IPS-20b (cell line): ENCODE measurements at regions not wholly inside any gene's neighbourhood (a gene's known extent, or its start where the extent isn't known, plus 50 kb on each side); places are given as distances from the start of the nearest gene placed in this dataset.

Experiments
- H3K27ac ChIP-seq: one replicate; pipeline ENCODE4 v1.5.1; 2013; ENCODE audit warnings: low read length
- H3K27me3 ChIP-seq: 2 replicates; pipeline ENCODE4 v1.6.1; 2013; ENCODE audit warnings: mild to moderate bottlenecking, low read length, inconsistent platforms; ENCODE audit not compliant: insufficient read depth
- H3K36me3 ChIP-seq: 2 replicates; pipeline ENCODE4 v1.6.1; 2013; ENCODE audit warnings: low read depth, mild to moderate bottlenecking, inconsistent platforms, low read length, moderate library complexity; ENCODE audit not compliant: insufficient read depth
- H3K4me1 ChIP-seq: 2 replicates; pipeline ENCODE4 v1.6.1; 2013; ENCODE audit warnings: mild to moderate bottlenecking, control low read depth, inconsistent platforms, low read length, moderate library complexity; ENCODE audit not compliant: insufficient read depth
- H3K4me3 ChIP-seq: 2 replicates; pipeline ENCODE4 v1.5.1; 2013; ENCODE audit warnings: mild to moderate bottlenecking, low read length, inconsistent platforms
- H3K9ac ChIP-seq: 2 replicates; pipeline ENCODE4 v1.6.1; 2013; ENCODE audit warnings: low read depth, mild to moderate bottlenecking, inconsistent platforms, low read length, moderate library complexity
- H3K9me3 ChIP-seq: 2 replicates; pipeline ENCODE4 v1.6.1; 2013; ENCODE audit warnings: mild to moderate bottlenecking, low read depth, low read length, inconsistent platforms; ENCODE audit not compliant: insufficient read depth

DNA sequence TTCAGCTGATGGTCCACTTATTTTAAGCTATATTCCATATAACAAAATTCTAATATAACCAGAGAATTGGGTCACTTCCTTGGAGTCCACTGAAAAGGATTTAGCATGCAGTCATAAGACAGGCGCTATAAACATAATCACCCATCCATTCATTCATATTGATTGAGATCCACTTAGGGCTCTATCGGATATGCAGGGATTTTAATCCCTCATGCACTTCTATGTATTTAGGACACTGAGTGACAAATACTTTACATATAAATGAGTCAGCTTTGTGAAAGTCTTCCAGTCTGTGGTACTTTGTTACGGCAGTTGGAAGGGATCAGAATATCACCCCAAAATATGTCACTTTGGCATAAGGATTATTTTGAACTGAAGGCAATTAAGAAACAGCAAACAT, 127.3 kb upstream of the ZNF608 start:
- Histone ChIP-seq H3K9me3 (no peaks in the 10 kb centered on the region), H3K36me3 (no peaks in the 10 kb centered on the region), H3K4me3 (no peak overlapping the region), H3K9ac (no peak overlapping the region), H3K4me1 (peaks cover 22% of the 10 kb centered on the region), H3K27me3 (no peaks in the 10 kb centered on the region), H3K27ac (no peak overlapping the region)

DNA sequence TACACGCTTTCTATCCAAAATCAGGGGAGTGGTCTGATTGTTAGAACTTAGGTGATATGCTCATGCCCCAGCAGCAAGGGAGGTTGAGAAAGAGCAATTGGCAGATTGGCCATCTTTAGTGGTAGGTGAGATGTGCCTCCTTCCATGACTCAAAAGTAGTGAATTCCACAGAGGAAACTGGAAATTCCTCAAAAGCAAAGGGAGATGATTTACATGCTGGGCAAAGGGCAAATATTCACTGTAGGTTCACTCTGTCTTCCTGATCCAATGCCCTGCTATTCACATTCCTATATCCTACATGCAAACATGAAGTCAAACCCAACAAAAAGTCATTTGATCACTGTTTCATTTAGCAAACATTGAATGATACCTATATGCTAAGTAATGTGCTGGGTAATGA, 130.1 kb upstream of the ZNF608 start:
- H3K4me3 ChIP-seq = no peak overlapping the region
- peaks cover 22% of the 10 kb centered on the region for H3K4me1 ChIP-seq
- H3K9ac ChIP-seq = no peak overlapping the region
- no peak overlapping the region for H3K27ac ChIP-seq
- no peaks in the 10 kb centered on the region for H3K27me3 ChIP-seq
- H3K36me3 ChIP-seq = no peaks in the 10 kb centered on the region
- H3K9me3 ChIP-seq = no peaks in the 10 kb centered on the region

- Histone ChIP-seq H3K9me3 (no peaks in the 10 kb centered on the region), H3K4me3 (no peak overlapping the region), H3K9ac (no peak overlapping the region), H3K27ac (no peak overlapping the region), H3K4me1 (peaks cover 22% of the 10 kb centered on the region), H3K36me3 (no peaks in the 10 kb centered on the region), H3K27me3 (no peaks in the 10 kb centered on the region)
Measured at GRCh38 chr5:124876983-124877382, 130.5 kb upstream of the ZNF608 start.

GRCh38 chr5:124877501-124878146, 131.2 kb upstream of the ZNF608 start:
- no peaks in the 10 kb centered on the region for H3K36me3 ChIP-seq
- H3K27ac ChIP-seq = no peak overlapping the region
- H3K27me3 ChIP-seq = no peaks in the 10 kb centered on the region
- no peaks in the 10 kb centered on the region for H3K9me3 ChIP-seq
- no peak overlapping the region for H3K9ac ChIP-seq
- H3K4me3 ChIP-seq = no peak overlapping the region
- H3K4me1 ChIP-seq = peaks cover 22% of the 10 kb centered on the region

DNA sequence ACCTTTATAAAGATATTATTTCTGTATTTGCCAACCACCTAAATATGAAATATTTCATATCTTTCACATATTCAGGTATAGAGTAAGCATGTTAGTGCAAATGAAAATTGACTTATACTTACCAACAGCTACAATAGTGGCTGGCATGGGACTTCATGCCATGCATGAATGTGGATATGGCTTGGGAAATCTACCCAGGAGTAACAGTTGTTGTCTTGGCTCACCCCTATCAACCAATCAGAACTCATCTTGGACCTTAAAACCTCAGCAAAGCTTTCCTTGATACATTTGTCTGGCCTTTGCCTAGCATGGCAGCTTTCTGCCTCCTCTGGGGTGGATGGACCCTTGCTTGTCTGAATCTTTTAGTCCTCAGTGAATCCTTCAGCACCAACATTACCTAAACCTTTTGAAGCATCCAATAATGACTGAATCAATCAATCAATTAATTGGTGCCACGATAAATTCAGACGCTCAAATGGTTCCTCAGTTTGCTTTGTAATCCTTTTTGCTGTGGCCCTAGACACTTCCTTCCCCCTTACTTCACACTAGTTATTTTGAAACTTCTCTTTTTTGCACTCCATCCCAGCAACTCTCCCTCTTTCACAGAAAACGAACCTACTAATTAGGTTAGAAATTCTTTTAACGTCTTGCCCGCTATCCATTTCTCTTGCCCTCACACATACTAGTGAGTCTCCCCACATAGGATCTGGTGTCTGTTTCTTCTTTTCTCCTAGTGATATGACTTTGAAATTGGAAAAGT, 132.3 kb upstream of the ZNF608 start:
- Histone ChIP-seq H3K36me3 (no peaks in the 10 kb centered on the region), H3K4me3 (no peak overlapping the region), H3K9ac (no peak overlapping the region), H3K27me3 (no peaks in the 10 kb centered on the region), H3K9me3 (no peaks in the 10 kb centered on the region), H3K4me1 (peaks cover 21% of the 10 kb centered on the region), H3K27ac (no peak overlapping the region)

DNA sequence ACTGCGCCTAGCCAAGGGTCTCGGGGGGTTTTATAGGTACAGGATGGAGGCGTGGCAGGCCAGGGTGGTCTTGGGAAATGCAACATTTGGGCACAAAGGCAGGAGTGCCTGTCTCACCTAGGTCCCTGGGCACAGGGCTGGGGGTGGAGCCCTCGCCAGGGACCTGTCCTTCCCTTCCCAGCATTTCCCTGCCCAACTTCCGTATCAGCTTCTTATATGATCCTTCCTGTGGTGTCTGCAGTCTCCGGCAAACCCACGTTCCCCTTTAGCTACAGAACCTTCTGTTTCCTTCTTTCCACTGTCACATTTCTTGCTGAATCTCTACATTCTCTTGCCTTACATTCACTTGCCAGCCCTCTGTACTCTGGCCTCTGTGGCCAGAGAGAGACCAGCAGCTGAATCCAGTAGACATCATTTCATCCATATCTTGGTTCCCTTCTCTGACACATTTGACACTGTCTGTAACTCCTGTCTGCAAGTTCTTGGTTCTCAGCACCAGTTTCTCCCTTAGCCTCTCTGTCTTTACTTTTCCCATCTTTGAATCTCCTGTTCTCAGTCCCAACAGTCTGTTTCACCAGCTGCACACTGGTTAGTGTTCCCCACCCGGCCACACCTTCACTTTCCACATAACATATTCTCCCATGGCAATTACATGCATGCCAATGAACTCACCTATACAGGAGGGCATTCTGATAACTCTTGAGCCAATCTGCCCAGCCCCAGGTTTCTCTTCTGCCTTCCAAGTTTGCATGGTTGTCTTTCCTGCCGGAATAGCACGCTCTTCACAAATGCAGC, 134.7 kb upstream of the ZNF608 start:
- H3K4me3 ChIP-seq = no peak overlapping the region
- H3K4me1 ChIP-seq = peaks cover 7% of the 10 kb centered on the region
- H3K9ac ChIP-seq = no peak overlapping the region
- no peak overlapping the region for H3K27ac ChIP-seq
- peaks cover 10% of the 10 kb centered on the region for H3K9me3 ChIP-seq
- H3K27me3 ChIP-seq = no peaks in the 10 kb centered on the region
- H3K36me3 ChIP-seq = no peaks in the 10 kb centered on the region

DNA sequence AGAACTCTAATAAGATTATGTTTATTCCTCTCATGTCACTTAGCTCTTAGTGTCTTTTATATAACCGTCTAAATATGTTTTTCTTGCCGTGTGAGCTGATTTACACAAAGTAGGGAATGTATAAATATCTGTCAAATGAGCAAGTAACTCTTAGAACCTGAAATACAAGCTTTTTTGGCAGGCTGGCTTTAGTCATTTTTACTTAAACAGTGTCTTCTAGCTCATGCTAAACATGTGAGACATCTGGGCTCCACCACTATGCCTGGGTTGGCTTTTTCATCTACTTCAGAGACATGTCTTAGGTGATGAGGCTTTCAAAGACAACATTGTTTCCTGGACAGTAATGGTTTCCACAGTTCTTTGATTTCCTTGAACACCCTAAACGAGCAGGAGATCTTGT, 137.2 kb upstream of the ZNF608 start:
- no peak overlapping the region for H3K4me3 ChIP-seq
- no peaks in the 10 kb centered on the region for H3K36me3 ChIP-seq
- peaks cover 13% of the 10 kb centered on the region for H3K9me3 ChIP-seq
- H3K9ac ChIP-seq = no peak overlapping the region
- H3K27ac ChIP-seq = no peak overlapping the region
- peaks cover 19% of the 10 kb centered on the region; the same call in 1 of the 2 replicates for H3K4me1 ChIP-seq
- H3K27me3 ChIP-seq = no peaks in the 10 kb centered on the region

DNA sequence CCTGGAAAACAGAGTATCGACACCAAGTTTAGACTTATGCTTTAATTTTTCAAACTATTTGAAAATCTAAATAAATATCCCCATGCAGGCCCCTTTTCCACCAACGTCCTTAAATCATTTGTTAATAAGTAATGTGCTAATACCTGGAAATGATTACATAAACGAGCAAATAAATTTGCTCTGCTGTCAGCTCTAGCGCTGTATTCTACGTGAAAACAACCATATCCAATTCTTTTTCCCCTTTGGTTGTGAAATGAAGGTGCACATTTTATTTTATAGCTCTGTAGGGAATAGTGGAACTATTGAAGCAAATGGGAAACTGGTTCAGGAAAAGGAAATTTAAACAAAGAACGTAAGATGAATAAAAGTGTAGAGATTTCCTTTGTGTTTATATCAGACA, 137.7 kb upstream of the ZNF608 start:
- H3K9ac ChIP-seq = no peak overlapping the region
- peaks cover 23% of the 10 kb centered on the region; the same call in 1 of the 2 replicates for H3K4me1 ChIP-seq
- peaks cover 13% of the 10 kb centered on the region for H3K9me3 ChIP-seq
- no peaks in the 10 kb centered on the region for H3K36me3 ChIP-seq
- no peak overlapping the region for H3K27ac ChIP-seq
- H3K27me3 ChIP-seq = no peaks in the 10 kb centered on the region
- no peak overlapping the region for H3K4me3 ChIP-seq

DNA sequence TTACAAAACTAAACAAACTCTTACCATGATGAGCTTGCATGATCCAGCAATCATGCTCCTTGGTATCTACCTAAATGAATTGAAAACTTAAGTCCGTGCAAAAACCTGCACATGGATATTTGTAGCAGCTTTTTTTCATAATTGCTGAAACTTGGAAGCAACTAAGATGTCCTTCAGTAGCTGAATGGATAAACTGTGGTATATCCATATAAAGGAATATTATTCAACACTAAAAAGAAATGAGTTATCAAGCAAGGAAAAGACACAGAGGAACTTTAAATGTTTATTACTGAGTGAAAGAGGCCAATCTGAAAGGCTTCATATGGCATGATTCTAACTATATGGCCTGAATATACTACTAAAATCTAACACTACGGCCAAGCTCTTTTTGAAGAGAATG, 139.1 kb upstream of the ZNF608 start:
- Histone ChIP-seq H3K27me3 (no peaks in the 10 kb centered on the region), H3K27ac (no peak overlapping the region), H3K9ac (no peak overlapping the region), H3K4me1 (peaks cover 31% of the 10 kb centered on the region; the same call in 1 of the 2 replicates), H3K9me3 (peaks cover 13% of the 10 kb centered on the region), H3K36me3 (no peaks in the 10 kb centered on the region), H3K4me3 (no peak overlapping the region)

DNA sequence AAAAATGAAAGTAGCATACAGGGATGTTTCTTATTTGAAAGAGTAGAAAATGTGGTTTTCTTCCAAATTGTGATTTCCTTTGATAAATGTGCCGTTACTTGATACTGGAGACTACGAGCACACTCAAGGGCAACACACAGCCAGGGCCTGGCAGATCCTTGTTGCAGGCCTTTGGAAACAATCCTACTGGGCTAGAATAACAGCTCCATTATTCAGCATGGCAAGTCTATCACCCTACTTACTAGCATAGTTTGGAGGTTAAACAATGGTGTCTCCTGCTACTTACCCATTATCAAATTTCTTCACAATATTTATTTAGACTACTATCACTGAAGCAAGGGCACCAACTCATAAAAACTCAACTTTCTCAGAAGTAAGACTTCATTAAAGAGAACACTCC, 140.8 kb upstream of the ZNF608 start:
- peaks cover 31% of the 10 kb centered on the region; the same call in 1 of the 2 replicates for H3K4me1 ChIP-seq
- no peaks in the 10 kb centered on the region for H3K27me3 ChIP-seq
- no peak overlapping the region for H3K27ac ChIP-seq
- no peak overlapping the region for H3K9ac ChIP-seq
- no peak overlapping the region for H3K4me3 ChIP-seq
- H3K9me3 ChIP-seq = peaks cover 13% of the 10 kb centered on the region
- no peaks in the 10 kb centered on the region for H3K36me3 ChIP-seq

GRCh38 chr5:124888050-124888506, 141.6 kb upstream of the ZNF608 start:
- Histone ChIP-seq H3K27ac (no peak overlapping the region), H3K9me3 (peaks cover 16% of the 10 kb centered on the region), H3K36me3 (no peaks in the 10 kb centered on the region), H3K9ac (no peak overlapping the region), H3K27me3 (no peaks in the 10 kb centered on the region), H3K4me3 (peak overlapping the region; percentile 20; the same call in 1 of the 2 replicates), H3K4me1 (peaks cover 31% of the 10 kb centered on the region; the same call in 1 of the 2 replicates)
